B cell (primary cell): ENCODE measurements at regions not wholly inside any gene's neighbourhood (a gene's known extent, or its start where the extent isn't known, plus 50 kb on each side); places are given as distances from the start of the nearest gene placed in this dataset.

ENCODE experiments used
- ATAC-seq: fragments of 200-7000 bp; cut with Tn5 transposase; one replicate; pipeline ENCODE4 v1.10.0; 2021; ENCODE audit warnings: low read depth, mild to moderate bottlenecking, moderate number of reproducible peaks, moderate library complexity
- CTCF ChIA-PET: fragments of 350-600 bp; sonication (Branson Sonifier 250); formaldehyde crosslinking; loops from one replicate; lab custom pipeline; 2021; ENCODE audit warnings: antibody characterized with exemption, inconsistent platforms; lab: Charles Lee
- POLR2A ChIA-PET: fragments of 350-600 bp; sonication (Branson Sonifier 250); formaldehyde crosslinking; loops from one replicate; lab custom pipeline; 2021; ENCODE audit warnings: antibody characterized with exemption; lab: Charles Lee
- DNase-seq: peaks from one replicate; pipeline ENCODE4 v3.0.0; 2013
- H2AFZ ChIP-seq: 2 replicates; pipeline ENCODE4 v1.6.1; 2012; ENCODE audit warnings: mild to moderate bottlenecking, low read depth, low read length; ENCODE audit not compliant: insufficient read depth, poor library complexity, severe bottlenecking
- H3K27ac ChIP-seq, 2 donors: 1 replicate in 1 of 2; 2 replicates in 1 of 2; pipeline ENCODE4 v1.5.1; 2012 to 2013; ENCODE audit warnings: low read length in 2 of 2, mild to moderate bottlenecking in 2 of 2, moderate library complexity in 1 of 2
- H3K27me3 ChIP-seq, 4 experiments: fragments of 200-600 bp in 1 of 4; sonication (generic) in 1 of 4; replicated peaks in 1 of 4; 1 replicate in 2 of 4; 2 replicates in 2 of 4; pipeline versions ENCODE4 v1.6.1 to v1.7.0; 2013 to 2016; ENCODE audit warnings: low read length in 3 of 4, mild to moderate bottlenecking in 2 of 4, mixed read lengths in 1 of 4, moderate library complexity in 1 of 4; ENCODE audit not compliant: insufficient read depth in 4 of 4, control insufficient read depth in 3 of 4; ENCODE audit errors: control extremely low read depth in 1 of 4
- H3K36me3 ChIP-seq, 2 experiments: replicated peaks in 1 of 2; 1 replicate in 1 of 2; 2 replicates in 1 of 2; pipeline versions ENCODE4 v1.6.1 to v1.7.1; 2013; ENCODE audit warnings: low read length in 1 of 2; ENCODE audit not compliant: insufficient read depth in 2 of 2, control insufficient read depth in 1 of 2; ENCODE audit errors: control extremely low read depth in 1 of 2, extremely low read depth in 1 of 2
- H3K4me1 ChIP-seq, 2 donors: fragments of 200-600 bp in 1 of 2; sonication (generic) in 1 of 2; 1 replicate in 1 of 2; 2 replicates in 1 of 2; pipeline versions ENCODE4 v1.5.1 to v1.6.1; 2013 to 2017; ENCODE audit warnings: low read length in 2 of 2; ENCODE audit not compliant: control insufficient read depth in 2 of 2, insufficient read depth in 2 of 2
- H3K4me2 ChIP-seq: replicated peaks from 2 replicates; pipeline ENCODE3; 2012; ENCODE audit warnings: mild to moderate bottlenecking, low read depth, low read length; ENCODE audit not compliant: poor library complexity, severe bottlenecking
- H3K4me3 ChIP-seq, 5 experiments: fragments of 200-600 bp in 1 of 5; sonication (generic) in 1 of 5; 1 replicate in 3 of 5; 2 replicates in 2 of 5; pipeline versions ENCODE4 v1.5.1 to v1.7.0; 2011 to 2016; ENCODE audit warnings: low read length in 4 of 5, mild to moderate bottlenecking in 4 of 5, low read depth in 2 of 5, control low read depth in 1 of 5, moderate library complexity in 1 of 5; ENCODE audit not compliant: insufficient read depth in 1 of 5; ENCODE audit errors: control extremely low read depth in 1 of 5, extremely low read depth in 1 of 5
- H3K79me2 ChIP-seq: fragments of 200-600 bp; sonication (generic); one replicate; pipeline ENCODE4 v1.6.0; 2016; ENCODE audit warnings: low read length; ENCODE audit not compliant: control insufficient read depth, insufficient read depth
- H3K9ac ChIP-seq: fragments of 200-600 bp; sonication (generic); 2 replicates; pipeline ENCODE4 v1.6.1; 2017; ENCODE audit warnings: mild to moderate bottlenecking, low read length, moderate library complexity
- H3K9me3 ChIP-seq, 3 donors: one replicate each; pipeline versions ENCODE4 v1.6.1 to v1.7.1; 2013; ENCODE audit warnings: low read length in 2 of 3; ENCODE audit not compliant: control insufficient read depth in 2 of 3, insufficient read depth in 1 of 3; ENCODE audit errors: control extremely low read depth in 1 of 3
- H4K20me1 ChIP-seq: 2 replicates; pipeline ENCODE4 v1.6.0; 2012; ENCODE audit warnings: mild to moderate bottlenecking, low read length; ENCODE audit not compliant: insufficient read depth, control insufficient read depth, poor library complexity, severe bottlenecking
- H3K27ac Mint-ChIP-seq: one replicate; pipeline ENCODE4 v1.8.0; 2021; ENCODE audit warnings: mixed read lengths
- H3K27me3 Mint-ChIP-seq: one replicate; pipeline ENCODE4 v1.8.0; 2021; ENCODE audit warnings: mixed read lengths
- H3K4me1 Mint-ChIP-seq: one replicate; pipeline ENCODE4 v1.8.0; 2021; ENCODE audit warnings: mixed read lengths
- H3K4me3 Mint-ChIP-seq: one replicate; pipeline ENCODE4 v1.8.0; 2021; ENCODE audit warnings: mixed read lengths
- H3K9me3 Mint-ChIP-seq: one replicate; pipeline ENCODE4 v1.8.0; 2022; ENCODE audit warnings: mixed read lengths; ENCODE audit not compliant: insufficient read depth
- EZH2 ChIP-seq: IDR thresholded peaks from 2 replicates; pipeline ENCODE4 v1.6.1; 2012; ENCODE audit warnings: borderline replicate concordance, low read depth, mild to moderate bottlenecking, moderate library complexity, low read length; ENCODE audit not compliant: insufficient read depth, poor library complexity, severe bottlenecking
- WGBS: methylation state at CpG from one replicate; pipeline ENCODE4 v1.1.5; 2013; ENCODE audit warnings: missing lambda C conversion rate; ENCODE audit not compliant: insufficient coverage; 5-methylcytosine and 5-hydroxymethylcytosine counted together
- intact Hi-C: fragments of 100-400 bp; cut with micrococcal nuclease; formaldehyde crosslinking; loops from one replicate; pipeline ENCODE4 v1.10.0; 2022
- TF ChIP-seq, protein P1 (sequence below): fragments of 200-600 bp; IDR thresholded peaks from one replicate; pipeline ENCODE4 v1.8.0; 2022; ENCODE audit warnings: antibody characterized with exemption, mild to moderate bottlenecking

DNA sequence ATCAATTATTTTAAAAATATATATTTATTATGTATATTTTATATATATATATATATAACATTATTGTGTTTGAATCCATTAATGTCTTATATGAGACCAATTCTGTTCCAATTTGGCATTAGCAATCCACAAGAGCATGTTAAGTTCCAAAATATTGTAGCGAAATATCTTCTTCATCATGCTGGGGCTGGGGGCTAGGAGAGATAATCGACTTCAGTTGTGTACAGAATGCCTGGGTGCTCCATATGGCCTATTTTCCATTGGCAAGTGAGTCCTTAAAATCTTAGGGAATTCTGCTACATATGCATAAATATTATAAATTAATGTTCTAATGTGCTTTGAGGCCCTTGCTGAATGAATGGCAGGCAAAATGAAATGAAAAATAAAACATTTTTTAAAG, 117.7 kb downstream of the PCDH7 start:
- Mint-ChIP-seq H3K4me3 (no peak overlapping the region), H3K27me3 (no peaks in the 10 kb centered on the region), H3K4me1 (no peaks in the 10 kb centered on the region), H3K27ac (no peak overlapping the region), H3K9me3 (peaks cover 3% of the 10 kb centered on the region)
- Histone ChIP-seq H3K27me3 (no peaks in the 10 kb centered on the region), H3K36me3 (no peaks in the 10 kb centered on the region), H3K4me1 (no peaks in the 10 kb centered on the region), H4K20me1 (no peaks in the 10 kb centered on the region), H3K4me2 (no peak overlapping the region), H3K79me2 (no peaks in the 10 kb centered on the region), H3K9ac (no peak overlapping the region), H2AFZ (no peak overlapping the region), H3K27ac (no peak overlapping the region), H3K9me3 (no peaks in the 10 kb centered on the region), H3K4me3 (no peak overlapping the region)
- TF ChIP-seq, protein P1, sequence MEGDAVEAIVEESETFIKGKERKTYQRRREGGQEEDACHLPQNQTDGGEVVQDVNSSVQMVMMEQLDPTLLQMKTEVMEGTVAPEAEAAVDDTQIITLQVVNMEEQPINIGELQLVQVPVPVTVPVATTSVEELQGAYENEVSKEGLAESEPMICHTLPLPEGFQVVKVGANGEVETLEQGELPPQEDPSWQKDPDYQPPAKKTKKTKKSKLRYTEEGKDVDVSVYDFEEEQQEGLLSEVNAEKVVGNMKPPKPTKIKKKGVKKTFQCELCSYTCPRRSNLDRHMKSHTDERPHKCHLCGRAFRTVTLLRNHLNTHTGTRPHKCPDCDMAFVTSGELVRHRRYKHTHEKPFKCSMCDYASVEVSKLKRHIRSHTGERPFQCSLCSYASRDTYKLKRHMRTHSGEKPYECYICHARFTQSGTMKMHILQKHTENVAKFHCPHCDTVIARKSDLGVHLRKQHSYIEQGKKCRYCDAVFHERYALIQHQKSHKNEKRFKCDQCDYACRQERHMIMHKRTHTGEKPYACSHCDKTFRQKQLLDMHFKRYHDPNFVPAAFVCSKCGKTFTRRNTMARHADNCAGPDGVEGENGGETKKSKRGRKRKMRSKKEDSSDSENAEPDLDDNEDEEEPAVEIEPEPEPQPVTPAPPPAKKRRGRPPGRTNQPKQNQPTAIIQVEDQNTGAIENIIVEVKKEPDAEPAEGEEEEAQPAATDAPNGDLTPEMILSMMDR: no peak
- no peak for TF ChIP-seq EZH2
- POLR2A ChIA-PET: no interaction called here
- CTCF ChIA-PET: no interaction called here
- no CpG with 5 or more reads among the region's 2 CpGs for WGBS
- intact Hi-C loops: no loop called here
- DNase-seq (no peak), ATAC-seq (no peak)

DNA sequence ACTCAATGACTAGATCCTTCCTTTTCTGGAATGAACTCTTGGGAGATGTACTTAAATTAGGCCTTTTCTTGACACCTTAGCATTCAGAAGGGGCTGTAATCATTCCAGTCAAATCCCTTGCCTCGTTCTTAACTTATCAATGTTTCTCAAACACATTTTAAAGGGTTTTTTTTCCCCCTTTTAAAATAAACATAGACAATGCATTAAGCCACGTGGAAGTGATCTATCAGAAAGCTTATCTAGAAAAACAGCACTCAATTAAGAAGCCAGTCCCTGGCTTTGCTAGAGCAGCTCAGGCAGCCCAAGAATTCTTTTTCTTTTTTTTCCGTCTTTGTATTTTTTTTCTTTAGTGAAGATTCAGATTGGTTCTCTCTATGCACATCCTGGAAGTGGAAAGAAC, 118.2 kb downstream of the PCDH7 start:
- H3K4me3 Mint-ChIP-seq: no peak overlapping the region
- TF ChIP-seq, protein P1: no peak
- TF ChIP-seq EZH2: no peak
- no peaks in the 10 kb centered on the region for H3K4me1 Mint-ChIP-seq
- no peak overlapping the region for H3K27ac Mint-ChIP-seq
- Histone ChIP-seq H4K20me1 (no peaks in the 10 kb centered on the region), H3K27me3 (no peaks in the 10 kb centered on the region), H3K4me2 (no peak overlapping the region), H3K79me2 (no peaks in the 10 kb centered on the region), H3K9me3 (no peaks in the 10 kb centered on the region), H3K9ac (no peak overlapping the region), H3K27ac (no peak overlapping the region), H2AFZ (no peak overlapping the region), H3K4me1 (no peaks in the 10 kb centered on the region), H3K4me3 (no peak overlapping the region), H3K36me3 (no peaks in the 10 kb centered on the region)
- H3K27me3 Mint-ChIP-seq: no peaks in the 10 kb centered on the region
- 73% methylated on average over 2 of the region's 3 CpGs for WGBS
- intact Hi-C loops: no loop called here
- DNase-seq (no peak), ATAC-seq (no peak)
- peaks cover 3% of the 10 kb centered on the region for H3K9me3 Mint-ChIP-seq
- POLR2A ChIA-PET: no interaction called here
- CTCF ChIA-PET: no interaction called here
